ENCODE measurements at regions not wholly inside any gene's neighbourhood (a gene's known extent, or its start where the extent isn't known, plus 50 kb on each side); places are given as distances from the start of the nearest gene placed in this dataset.

- TF ChIP-seq CTCF (IDR thresholded peaks at IDR 0.05), result no peak
- TF ChIP-seq POLR2AphosphoS5 (IDR thresholded peaks at IDR 0.05), result no peak
- no peak for TF ChIP-seq EP300 (IDR thresholded peaks at IDR 0.05)
Observed at GRCh38 chr1:90348934-90349333, 354.0 kb downstream of the ZNF326 start.

All from gastroesophageal sphincter (tissue), 3 donors.